ENCODE measurements at regions not wholly inside any gene's neighbourhood (a gene's known extent, or its start where the extent isn't known, plus 50 kb on each side); places are given as distances from the start of the nearest gene placed in this dataset.

DNA sequence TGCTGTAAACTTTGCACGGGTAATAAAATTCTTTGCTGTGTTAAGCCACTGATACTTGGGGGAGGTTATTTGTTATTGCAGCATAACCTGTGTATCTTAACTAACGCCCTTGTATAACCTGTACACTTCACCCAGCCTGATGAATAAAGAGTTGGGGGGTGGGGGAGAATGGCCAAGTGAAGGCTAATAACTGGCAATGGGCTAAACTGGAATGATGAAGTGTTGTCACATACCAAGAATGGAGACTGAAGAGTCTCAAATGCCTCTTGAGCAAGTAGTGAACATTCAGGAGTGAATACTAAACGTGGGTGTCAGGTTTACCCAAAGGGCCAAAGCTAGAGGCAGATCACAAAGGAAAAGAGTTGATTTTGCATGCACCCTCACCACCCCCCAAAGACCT lies 169.4 kb downstream of the C1orf94 start:
- TF ChIP-seq, protein P1, sequence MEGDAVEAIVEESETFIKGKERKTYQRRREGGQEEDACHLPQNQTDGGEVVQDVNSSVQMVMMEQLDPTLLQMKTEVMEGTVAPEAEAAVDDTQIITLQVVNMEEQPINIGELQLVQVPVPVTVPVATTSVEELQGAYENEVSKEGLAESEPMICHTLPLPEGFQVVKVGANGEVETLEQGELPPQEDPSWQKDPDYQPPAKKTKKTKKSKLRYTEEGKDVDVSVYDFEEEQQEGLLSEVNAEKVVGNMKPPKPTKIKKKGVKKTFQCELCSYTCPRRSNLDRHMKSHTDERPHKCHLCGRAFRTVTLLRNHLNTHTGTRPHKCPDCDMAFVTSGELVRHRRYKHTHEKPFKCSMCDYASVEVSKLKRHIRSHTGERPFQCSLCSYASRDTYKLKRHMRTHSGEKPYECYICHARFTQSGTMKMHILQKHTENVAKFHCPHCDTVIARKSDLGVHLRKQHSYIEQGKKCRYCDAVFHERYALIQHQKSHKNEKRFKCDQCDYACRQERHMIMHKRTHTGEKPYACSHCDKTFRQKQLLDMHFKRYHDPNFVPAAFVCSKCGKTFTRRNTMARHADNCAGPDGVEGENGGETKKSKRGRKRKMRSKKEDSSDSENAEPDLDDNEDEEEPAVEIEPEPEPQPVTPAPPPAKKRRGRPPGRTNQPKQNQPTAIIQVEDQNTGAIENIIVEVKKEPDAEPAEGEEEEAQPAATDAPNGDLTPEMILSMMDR (IDR thresholded peaks at IDR 0.05), result no peak
- no peak for TF ChIP-seq ZFX (IDR thresholded peaks at IDR 0.05; ENCODE audit: borderline replicate concordance)
